Psoas muscle (tissue), 7 donors: ENCODE measurements at regions not wholly inside any gene's neighbourhood (a gene's known extent, or its start where the extent isn't known, plus 50 kb on each side); places are given as distances from the start of the nearest gene placed in this dataset.

Experiments
- ATAC-seq, 4 donors: fragments of 200-7000 bp; cut with Tn5 transposase; one replicate each; pipeline ENCODE4 v1.9.1; 2020; ENCODE audit warnings: moderate library complexity in 3 of 4, mild to moderate bottlenecking in 2 of 4
- DNase-seq, 2 donors: peaks; one replicate each; pipeline ENCODE4 v3.0.0-alpha.2; 2020
- H3K27ac ChIP-seq: fragments of 200-600 bp; one replicate; pipeline ENCODE4 v1.8.0; 2022
- H3K27me3 ChIP-seq, 3 donors: fragments of 200-600 bp in 1 of 3; one replicate each; pipeline versions ENCODE4 v1.6.1 to v1.8.0; 2013 to 2022; ENCODE audit warnings: low read length in 2 of 3, mild to moderate bottlenecking in 2 of 3, moderate library complexity in 1 of 3; ENCODE audit not compliant: insufficient read depth in 3 of 3
- H3K36me3 ChIP-seq, 2 donors: fragments of 200-600 bp in 1 of 2; one replicate each; pipeline versions ENCODE4 v1.6.1 to v1.8.0; 2013 to 2022; ENCODE audit warnings: low read depth in 1 of 2, mild to moderate bottlenecking in 1 of 2, moderate library complexity in 1 of 2; ENCODE audit not compliant: insufficient read depth in 1 of 2
- H3K4me1 ChIP-seq: fragments of 200-600 bp; one replicate; pipeline ENCODE4 v1.8.0; 2022
- H3K4me3 ChIP-seq: fragments of 200-600 bp; one replicate; pipeline ENCODE4 v1.8.0; 2022; ENCODE audit warnings: mild to moderate bottlenecking
- H3K9me3 ChIP-seq: fragments of 200-600 bp; one replicate; pipeline ENCODE4 v1.8.0; 2022
- CTCF ChIP-seq: fragments of 200-600 bp; IDR thresholded peaks from one replicate; pipeline ENCODE4 v1.8.0; 2022; ENCODE audit warnings: antibody characterized with exemption
- WGBS, 3 donors: extraction: QIAGEN DNeasy Blood & Tissue Kit; methylation state at CpG; one replicate each; pipeline versions ENCODE4 v1.1.6 to v1.1.7; 2013; 5-methylcytosine and 5-hydroxymethylcytosine counted together
- intact Hi-C, 2 donors: fragments of 100-400 bp; cut with DNase I; formaldehyde crosslinking; loops; one replicate each; pipeline versions ENCODE4 v1.11.0 to v1.14.2; 2022
- donor health status: healthy with polysubstance abuse.
- donor health status: DM: no; HTN: no; CAD: no; lungs with moderate emphysema.
- donor health status: Bipolar disorder and iron deficiency.
- donor health status: healthy.
- donor health status: DM: yes; HTN: yes; CAD: no.
- donor health status: DM: no; HTN: no; CAD: no.
- donor health status: DM: yes; HTN: yes; CAD: no.

- H3K4me1 ChIP-seq = no peaks in the 10 kb centered on the region
- H3K27me3 ChIP-seq = no peaks in the 10 kb centered on the region
- ATAC-seq (no peak), DNase-seq (no peak)
- intact Hi-C loops = no loop called here
- no peak overlapping the region for H3K27ac ChIP-seq
- H3K9me3 ChIP-seq = no peaks in the 10 kb centered on the region
- H3K36me3 ChIP-seq = no peaks in the 10 kb centered on the region
- no peak overlapping the region for H3K4me3 ChIP-seq
- 48 to 53% (median 51%) methylated on average over 2 of the region's 2 CpGs for WGBS, 3 donors
- TF ChIP-seq CTCF = no peak
Observed at GRCh38 chr11:98835335-98835734, 185.4 kb upstream of the CNTN5 start.

GRCh38 chr11:98836156-98836555, 184.6 kb upstream of the CNTN5 start:
- TF ChIP-seq CTCF = no peak
- no peak for DNase-seq
- Histone ChIP-seq H3K9me3 (no peaks in the 10 kb centered on the region), H3K4me1 (no peaks in the 10 kb centered on the region), H3K4me3 (no peak overlapping the region), H3K27ac (no peak overlapping the region), H3K36me3 (no peaks in the 10 kb centered on the region), H3K27me3 (no peaks in the 10 kb centered on the region)
- intact Hi-C loops = no loop called here
- 59 to 89% (median 73%) methylated on average over 1 of the region's 1 CpG for WGBS, 3 donors
- ATAC-seq = no peak

- intact Hi-C loops = no loop called here
- Histone ChIP-seq H3K36me3 (no peaks in the 10 kb centered on the region), H3K9me3 (peaks cover 7% of the 10 kb centered on the region), H3K4me1 (no peaks in the 10 kb centered on the region), H3K27ac (no peak overlapping the region), H3K27me3 (no peaks in the 10 kb centered on the region), H3K4me3 (no peak overlapping the region)
- no peak for DNase-seq
- ATAC-seq = no peak
- TF ChIP-seq CTCF = no peak
Observed at GRCh38 chr11:98842187-98842586, 178.6 kb upstream of the CNTN5 start.

- no peak for ATAC-seq
- WGBS, 3 donors = 60 to 64% (median 63%) methylated on average over 5 of the region's 5 CpGs
Observed at GRCh38 chr11:98862169-98862568, 158.6 kb upstream of the CNTN5 start.

More at GRCh38 chr11:98862169-98862568, 158.6 kb upstream of the CNTN5 start:
- Histone ChIP-seq H3K27me3 (no peaks in the 10 kb centered on the region), H3K36me3 (no peaks in the 10 kb centered on the region), H3K9me3 (peaks cover 3% of the 10 kb centered on the region), H3K4me1 (no peaks in the 10 kb centered on the region), H3K4me3 (no peak overlapping the region), H3K27ac (no peak overlapping the region)
- TF ChIP-seq CTCF = no peak
- no peak for DNase-seq
- intact Hi-C loops = no loop called here
